ENCODE measurements at regions not wholly inside any gene's neighbourhood (a gene's known extent, or its start where the extent isn't known, plus 50 kb on each side); places are given as distances from the start of the nearest gene placed in this dataset.

- TF ChIP-seq, protein P1, sequence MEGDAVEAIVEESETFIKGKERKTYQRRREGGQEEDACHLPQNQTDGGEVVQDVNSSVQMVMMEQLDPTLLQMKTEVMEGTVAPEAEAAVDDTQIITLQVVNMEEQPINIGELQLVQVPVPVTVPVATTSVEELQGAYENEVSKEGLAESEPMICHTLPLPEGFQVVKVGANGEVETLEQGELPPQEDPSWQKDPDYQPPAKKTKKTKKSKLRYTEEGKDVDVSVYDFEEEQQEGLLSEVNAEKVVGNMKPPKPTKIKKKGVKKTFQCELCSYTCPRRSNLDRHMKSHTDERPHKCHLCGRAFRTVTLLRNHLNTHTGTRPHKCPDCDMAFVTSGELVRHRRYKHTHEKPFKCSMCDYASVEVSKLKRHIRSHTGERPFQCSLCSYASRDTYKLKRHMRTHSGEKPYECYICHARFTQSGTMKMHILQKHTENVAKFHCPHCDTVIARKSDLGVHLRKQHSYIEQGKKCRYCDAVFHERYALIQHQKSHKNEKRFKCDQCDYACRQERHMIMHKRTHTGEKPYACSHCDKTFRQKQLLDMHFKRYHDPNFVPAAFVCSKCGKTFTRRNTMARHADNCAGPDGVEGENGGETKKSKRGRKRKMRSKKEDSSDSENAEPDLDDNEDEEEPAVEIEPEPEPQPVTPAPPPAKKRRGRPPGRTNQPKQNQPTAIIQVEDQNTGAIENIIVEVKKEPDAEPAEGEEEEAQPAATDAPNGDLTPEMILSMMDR (IDR thresholded peaks at IDR 0.05; ENCODE audit: extremely low read depth in 1 of 2, insufficient read depth in 1 of 2, low read depth in 1 of 2, low read length in 2 of 2): no peak
- TF ChIP-seq POLR2AphosphoS5 (IDR thresholded peaks at IDR 0.05; ENCODE audit: insufficient read depth, low read depth, low read length) (no peak), POLR2A (IDR thresholded peaks at IDR 0.05; ENCODE audit: low read depth, low read length) (no peak), FOS (IDR thresholded peaks at IDR 0.05; ENCODE audit: borderline replicate concordance, insufficient read depth, low read length) (no peak), EZH2 (IDR thresholded peaks at IDR 0.05; ENCODE audit: borderline replicate concordance, low read depth, low read length, severe bottlenecking) (no peak)
Observed at GRCh38 chr5:105134328-105134727, 1571.7 kb upstream of the NUDT12 start.

Data from endothelial cell of umbilical vein (primary cell).